T-helper 17 cell (primary cell): ENCODE measurements at regions not wholly inside any gene's neighbourhood (a gene's known extent, or its start where the extent isn't known, plus 50 kb on each side); places are given as distances from the start of the nearest gene placed in this dataset.

Experiments
- ATAC-seq: fragments of 150-1000 bp; cut with Tn5 transposase; 2 replicates; pipeline ENCODE4 v1.10.0; 2021; ENCODE audit warnings: mild to moderate bottlenecking, moderate library complexity
- DNase-seq, 3 donors: peaks; one replicate each; pipeline versions ENCODE4 v3.0.0 to v3.0.0-alpha.2; 2020 to 2021
- H3K9me3 ChIP-seq: one replicate; pipeline ENCODE4 v1.7.0; 2013; ENCODE audit warnings: low read length, mild to moderate bottlenecking; ENCODE audit not compliant: control insufficient read depth, poor library complexity, severe bottlenecking
- H3K27ac Mint-ChIP-seq: one replicate; pipeline ENCODE4 v1.8.0; 2022; ENCODE audit warnings: mild to moderate bottlenecking, moderate library complexity, mixed read lengths
- H3K27me3 Mint-ChIP-seq: one replicate; pipeline ENCODE4 v1.8.0; 2022; ENCODE audit warnings: mixed read lengths
- H3K36me3 Mint-ChIP-seq: one replicate; pipeline ENCODE4 v1.8.0; 2022; ENCODE audit warnings: low read depth, mixed read lengths
- H3K4me1 Mint-ChIP-seq: one replicate; pipeline ENCODE4 v1.8.0; 2022; ENCODE audit warnings: mild to moderate bottlenecking, mixed read lengths
- H3K4me3 Mint-ChIP-seq: one replicate; pipeline ENCODE4 v1.8.0; 2022; ENCODE audit warnings: mild to moderate bottlenecking, moderate library complexity, mixed read lengths

DNA sequence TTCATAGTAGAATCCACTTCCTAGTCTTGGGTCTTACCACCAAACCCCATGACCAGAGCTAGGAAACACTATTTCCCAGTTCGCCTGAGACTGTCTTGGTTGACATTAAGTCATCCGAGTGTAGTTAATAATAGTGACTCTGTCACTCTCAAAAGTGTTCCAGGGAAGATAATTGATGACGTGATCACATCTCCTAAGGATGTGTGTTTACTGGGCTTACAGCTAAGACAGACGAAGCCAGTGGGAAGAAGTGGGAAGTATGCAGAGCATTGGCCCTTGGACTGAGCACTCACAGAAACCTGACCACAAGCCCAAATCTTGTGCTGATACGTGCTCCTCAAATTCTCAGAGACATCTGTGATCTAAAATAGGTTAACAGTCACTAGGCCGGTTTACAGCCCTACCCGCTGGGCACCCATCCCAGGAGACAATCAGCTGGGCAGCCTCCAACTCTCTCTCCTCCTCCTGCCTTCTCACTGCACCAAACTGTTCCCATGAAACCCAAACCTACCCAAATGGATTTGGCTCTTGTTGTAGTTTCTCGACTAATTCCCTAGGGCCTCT lies 316.6 kb downstream of the TLE1 start:
- DNase-seq = no peak
- Mint-ChIP-seq H3K36me3 (no peaks in the 10 kb centered on the region), H3K27me3 (no peaks in the 10 kb centered on the region), H3K27ac (no peak overlapping the region), H3K4me1 (no peaks in the 10 kb centered on the region), H3K4me3 (no peak overlapping the region)
- no peak for ATAC-seq
- no peaks in the 10 kb centered on the region for H3K9me3 ChIP-seq

DNA sequence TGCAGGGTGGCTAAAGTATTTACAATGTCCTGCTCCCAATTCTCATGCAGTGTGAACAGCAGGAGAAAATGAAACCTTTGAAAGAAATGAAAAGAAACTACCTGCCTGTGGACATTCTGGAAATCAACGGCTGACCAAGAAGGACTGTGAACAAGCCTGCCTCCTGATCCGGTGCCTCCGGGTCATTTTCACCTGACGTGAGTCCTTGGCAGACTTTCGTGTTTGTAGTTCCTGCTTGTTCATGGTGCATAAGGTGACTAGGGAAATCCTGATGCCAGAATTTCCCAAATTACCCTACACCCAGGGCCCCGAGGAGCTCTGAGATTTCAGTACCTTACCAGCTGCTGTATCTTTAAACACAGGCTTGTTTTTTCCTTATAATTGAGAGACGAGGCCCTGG lies 317.5 kb downstream of the TLE1 start:
- DNase-seq (no peak), ATAC-seq (no peak)
- Mint-ChIP-seq H3K4me1 (no peaks in the 10 kb centered on the region), H3K27ac (no peak overlapping the region), H3K27me3 (no peaks in the 10 kb centered on the region), H3K36me3 (no peaks in the 10 kb centered on the region), H3K4me3 (no peak overlapping the region)
- H3K9me3 ChIP-seq = no peaks in the 10 kb centered on the region

DNA sequence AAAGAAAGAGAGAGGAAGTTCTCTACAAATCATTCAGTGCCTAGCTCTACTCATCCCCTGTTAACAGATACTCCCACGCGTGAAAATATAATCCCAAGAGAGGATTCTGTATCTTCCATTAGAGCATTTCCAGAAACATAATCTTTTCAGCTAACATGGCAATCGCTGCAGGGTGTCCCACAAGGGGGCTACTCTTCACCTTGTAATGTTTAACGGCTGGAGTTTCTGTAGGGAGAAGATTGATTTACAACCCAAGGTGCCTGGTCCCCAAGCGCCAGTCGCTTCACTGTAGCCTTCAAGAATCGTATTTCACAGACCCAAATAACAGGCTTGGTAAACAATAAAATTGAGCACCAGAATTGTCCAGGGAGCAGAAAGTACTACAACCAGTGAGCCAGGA lies 318.7 kb downstream of the TLE1 start:
- no peaks in the 10 kb centered on the region for H3K9me3 ChIP-seq
- Mint-ChIP-seq H3K27me3 (no peaks in the 10 kb centered on the region), H3K36me3 (no peaks in the 10 kb centered on the region), H3K4me1 (no peaks in the 10 kb centered on the region), H3K27ac (no peak overlapping the region), H3K4me3 (no peak overlapping the region)
- DNase-seq (no peak), ATAC-seq (no peak)

DNA sequence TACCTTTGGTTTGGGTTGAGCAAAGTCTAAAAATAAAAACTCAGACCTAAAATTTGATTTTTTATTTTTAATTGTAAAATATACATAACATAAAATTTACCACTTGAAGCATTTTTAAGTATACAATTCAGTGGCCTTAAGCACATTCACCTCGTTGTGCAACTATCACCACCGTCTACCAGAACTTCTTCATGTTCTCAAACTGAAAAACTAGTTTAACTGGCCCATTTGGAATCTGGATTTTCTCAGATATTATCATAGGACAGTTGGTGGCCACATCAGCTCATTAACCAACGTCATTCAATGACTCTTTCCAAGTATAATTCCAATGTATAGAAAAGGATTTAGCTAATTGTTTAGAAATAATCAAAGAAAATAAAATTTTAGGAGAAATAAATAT lies 319.3 kb downstream of the TLE1 start:
- Mint-ChIP-seq H3K27ac (no peak overlapping the region), H3K36me3 (no peaks in the 10 kb centered on the region), H3K4me1 (no peaks in the 10 kb centered on the region), H3K27me3 (no peaks in the 10 kb centered on the region), H3K4me3 (no peak overlapping the region)
- no peaks in the 10 kb centered on the region for H3K9me3 ChIP-seq
- no peak for DNase-seq
- ATAC-seq = no peak

DNA sequence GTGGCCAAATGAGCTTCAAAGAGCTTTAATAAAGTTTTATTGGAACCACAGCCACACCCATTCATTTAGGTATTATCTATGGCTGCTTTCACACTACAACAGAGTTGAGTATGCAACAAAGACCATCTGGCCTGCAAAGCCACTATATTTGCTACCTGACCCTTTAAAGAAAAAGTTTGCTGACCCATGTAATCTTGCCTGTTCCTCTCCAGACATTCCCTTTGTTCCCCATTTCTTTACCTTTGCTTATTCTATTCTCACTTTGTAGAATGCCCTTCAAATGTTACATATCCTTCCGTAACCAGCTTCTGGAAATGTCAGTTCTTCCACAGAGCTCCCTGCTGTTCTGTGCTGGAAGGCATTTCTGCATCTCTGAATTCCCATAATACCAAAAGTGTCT lies 320.2 kb downstream of the TLE1 start:
- no peaks in the 10 kb centered on the region for H3K9me3 ChIP-seq
- Mint-ChIP-seq H3K36me3 (no peaks in the 10 kb centered on the region), H3K4me3 (no peak overlapping the region), H3K27me3 (no peaks in the 10 kb centered on the region), H3K27ac (no peak overlapping the region), H3K4me1 (no peaks in the 10 kb centered on the region)
- ATAC-seq = no peak
- DNase-seq = no peak

DNA sequence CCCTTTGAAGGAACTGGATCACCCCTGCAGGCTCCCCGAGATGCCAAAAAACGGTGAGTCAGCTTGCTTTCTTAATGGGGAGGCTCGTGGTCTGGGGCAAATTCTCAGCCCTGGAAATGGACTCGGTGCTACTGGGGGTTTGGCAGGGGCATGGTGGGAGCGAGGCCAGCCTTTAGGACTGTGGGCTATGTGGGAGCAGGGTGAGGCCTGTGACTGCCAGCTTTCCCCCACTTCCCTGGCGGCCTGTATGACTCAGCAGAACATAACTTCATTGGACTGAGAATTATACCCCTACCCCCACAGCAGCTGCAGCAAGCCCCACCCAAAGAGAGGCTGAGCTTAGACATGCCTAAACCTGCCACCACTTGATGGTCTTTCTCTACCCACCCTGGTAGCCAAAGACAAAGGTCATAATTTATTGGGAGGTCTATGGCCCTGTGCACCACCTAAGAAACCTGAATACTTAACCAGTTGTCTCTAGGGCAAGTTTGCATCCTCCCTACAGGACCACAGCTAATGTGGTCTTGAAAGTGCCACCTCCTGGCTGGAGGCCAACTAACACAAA lies 325.3 kb downstream of the TLE1 start:
- no peak for ATAC-seq
- Mint-ChIP-seq H3K36me3 (no peaks in the 10 kb centered on the region), H3K4me1 (no peaks in the 10 kb centered on the region), H3K27ac (no peak overlapping the region), H3K4me3 (no peak overlapping the region), H3K27me3 (no peaks in the 10 kb centered on the region)
- no peaks in the 10 kb centered on the region for H3K9me3 ChIP-seq
- no peak for DNase-seq

DNA sequence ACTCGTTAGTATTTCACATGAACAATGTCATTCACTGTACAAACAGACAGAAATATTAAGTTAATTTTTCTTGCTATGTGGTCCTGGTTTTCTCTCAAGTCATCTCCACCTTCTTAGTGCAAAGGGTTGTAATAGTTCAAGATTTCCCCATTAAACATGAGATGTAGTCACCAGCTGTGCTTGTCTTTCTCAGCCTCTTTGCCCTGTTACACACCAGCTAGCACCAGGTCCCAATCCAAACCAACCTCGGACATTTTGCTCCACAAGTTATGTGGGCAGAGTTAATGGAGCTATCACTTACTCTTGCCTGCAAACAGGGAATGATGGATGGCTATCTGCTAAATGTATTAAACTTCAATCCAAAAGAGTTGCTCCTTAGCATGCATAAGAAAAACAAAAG lies 328.1 kb downstream of the TLE1 start:
- ATAC-seq (no peak), DNase-seq (no peak)
- H3K4me3 Mint-ChIP-seq = no peak overlapping the region
- H3K27ac Mint-ChIP-seq = no peak overlapping the region
- H3K4me1 Mint-ChIP-seq = no peaks in the 10 kb centered on the region
- no peaks in the 10 kb centered on the region for H3K36me3 Mint-ChIP-seq
- H3K27me3 Mint-ChIP-seq = no peaks in the 10 kb centered on the region
- no peaks in the 10 kb centered on the region for H3K9me3 ChIP-seq

DNA sequence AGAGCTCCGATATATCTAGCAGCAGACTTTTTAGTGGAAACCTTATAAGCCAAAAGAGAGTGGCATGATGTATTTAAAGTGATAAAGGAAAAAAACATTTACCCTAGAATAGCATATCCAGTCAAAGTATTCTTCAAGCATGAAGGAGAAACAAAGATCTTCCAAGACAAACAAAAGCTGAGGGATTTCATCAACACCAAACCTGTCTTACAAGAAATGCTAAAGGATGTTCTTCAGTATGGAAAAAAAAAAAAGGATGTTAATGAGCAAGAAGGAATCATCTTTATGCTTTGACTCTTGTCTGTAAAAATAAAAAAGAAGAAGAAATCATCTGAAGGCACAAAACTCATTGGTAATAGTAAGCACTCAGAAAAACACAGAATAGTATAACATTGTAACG lies 338.2 kb downstream of the TLE1 start:
- no peaks in the 10 kb centered on the region for H3K9me3 ChIP-seq
- ATAC-seq (no peak), DNase-seq (no peak)
- Mint-ChIP-seq H3K4me3 (no peak overlapping the region), H3K27me3 (no peaks in the 10 kb centered on the region), H3K4me1 (no peaks in the 10 kb centered on the region), H3K36me3 (no peaks in the 10 kb centered on the region), H3K27ac (no peak overlapping the region)

DNA sequence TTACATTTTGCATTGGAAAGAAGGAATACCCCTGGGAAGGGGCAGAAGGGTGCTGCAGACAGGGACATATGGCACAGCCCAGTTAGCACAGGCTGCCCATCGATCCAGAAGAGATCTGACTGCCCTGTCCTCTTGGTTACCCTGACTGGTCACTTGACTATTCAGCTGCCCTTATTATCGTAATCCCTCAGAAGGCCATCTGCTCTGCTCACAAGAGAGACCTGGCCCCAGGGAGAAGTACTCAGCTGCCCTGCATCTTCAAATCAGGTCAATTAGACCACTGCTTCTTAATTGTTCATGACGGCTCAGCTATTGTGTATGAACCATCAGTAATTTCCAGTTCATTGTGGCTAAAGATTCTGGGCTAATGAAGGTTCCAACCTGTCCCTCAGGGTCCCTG lies 345.0 kb downstream of the TLE1 start:
- Mint-ChIP-seq H3K27me3 (no peaks in the 10 kb centered on the region), H3K27ac (no peak overlapping the region), H3K4me3 (no peak overlapping the region), H3K4me1 (no peaks in the 10 kb centered on the region), H3K36me3 (no peaks in the 10 kb centered on the region)
- H3K9me3 ChIP-seq = no peaks in the 10 kb centered on the region
- ATAC-seq (no peak), DNase-seq (no peak)

DNA sequence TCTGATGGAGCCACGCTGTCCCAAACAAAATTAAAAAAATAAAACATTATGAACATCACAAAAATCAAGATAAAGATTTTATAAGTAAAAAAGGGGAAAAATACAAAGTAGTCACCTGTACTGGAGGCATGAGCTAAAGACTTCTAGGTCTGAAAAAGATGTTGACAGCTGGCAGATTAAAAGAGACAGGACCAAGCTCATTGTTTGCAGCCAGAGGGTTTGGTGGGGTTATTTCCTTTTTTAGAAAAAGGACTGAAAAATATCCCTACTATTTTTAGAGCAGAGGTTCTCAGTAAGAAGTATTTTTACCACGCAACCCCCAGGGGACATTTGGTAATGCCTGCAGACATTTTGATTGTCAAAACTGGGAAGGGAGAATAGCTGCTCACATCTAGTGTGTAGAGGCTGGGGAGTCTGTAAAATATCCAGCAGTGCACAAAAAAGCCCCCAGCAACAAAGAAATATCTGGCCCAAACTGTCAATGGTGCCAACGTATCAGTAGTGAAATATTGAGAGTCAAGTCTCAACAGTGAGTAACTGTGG lies 353.4 kb downstream of the TLE1 start:
- Mint-ChIP-seq H3K4me1 (no peaks in the 10 kb centered on the region), H3K27me3 (no peaks in the 10 kb centered on the region), H3K36me3 (no peaks in the 10 kb centered on the region), H3K27ac (no peak overlapping the region), H3K4me3 (no peak overlapping the region)
- no peak for ATAC-seq
- DNase-seq = no peak
- no peaks in the 10 kb centered on the region for H3K9me3 ChIP-seq

DNA sequence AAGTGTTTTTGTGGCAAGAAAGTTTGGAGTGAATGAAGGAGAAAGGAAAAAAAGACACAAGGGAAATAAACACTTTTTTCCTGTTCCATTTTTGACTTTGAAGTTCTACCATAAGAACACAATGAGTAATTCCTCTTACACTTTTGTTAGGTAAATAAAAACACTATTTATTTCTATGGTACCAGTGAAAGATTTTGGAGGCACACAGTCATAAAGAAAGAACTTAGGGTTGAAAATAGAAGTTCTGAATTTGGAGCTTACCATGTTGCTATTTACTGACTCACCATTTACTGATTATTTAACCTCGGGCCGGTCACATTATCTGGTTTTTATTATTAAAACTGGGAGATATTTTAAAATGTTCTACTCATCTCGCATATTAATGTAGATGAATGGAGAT lies 367.8 kb downstream of the TLE1 start:
- no peaks in the 10 kb centered on the region for H3K9me3 ChIP-seq
- Mint-ChIP-seq H3K27me3 (no peaks in the 10 kb centered on the region), H3K27ac (no peak overlapping the region), H3K4me3 (no peak overlapping the region), H3K4me1 (no peaks in the 10 kb centered on the region), H3K36me3 (no peaks in the 10 kb centered on the region)
- ATAC-seq (no peak), DNase-seq (no peak)

DNA sequence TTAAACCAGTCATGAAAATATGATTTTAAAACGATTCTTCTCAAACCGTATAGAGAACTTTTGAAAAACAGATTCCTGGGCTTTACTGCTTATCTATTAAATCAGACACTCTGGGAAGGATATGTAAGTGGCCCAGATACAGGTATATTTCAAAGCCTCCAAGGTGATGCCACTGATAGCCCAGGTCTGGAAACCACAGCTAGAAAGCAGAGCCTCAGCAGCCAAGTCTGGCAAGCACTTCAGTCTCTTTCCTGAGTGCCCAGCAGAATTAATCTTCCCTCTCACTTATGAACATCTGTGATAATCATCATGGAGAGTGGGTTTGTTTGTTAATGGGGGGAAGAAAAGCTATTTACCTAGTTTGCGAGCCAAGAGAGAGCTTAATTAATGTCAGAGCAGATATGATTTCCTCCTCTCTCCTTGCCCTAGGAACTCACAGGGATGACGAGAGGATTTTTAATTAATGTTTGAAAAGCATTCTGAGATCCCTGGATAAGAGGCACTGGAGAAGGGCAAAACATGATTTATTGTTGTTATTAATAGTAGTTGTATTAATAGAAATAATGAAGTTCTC lies 368.4 kb downstream of the TLE1 start:
- ATAC-seq = no peak
- DNase-seq = no peak
- no peak overlapping the region for H3K4me3 Mint-ChIP-seq
- no peaks in the 10 kb centered on the region for H3K4me1 Mint-ChIP-seq
- H3K36me3 Mint-ChIP-seq = no peaks in the 10 kb centered on the region
- no peak overlapping the region for H3K27ac Mint-ChIP-seq
- no peaks in the 10 kb centered on the region for H3K27me3 Mint-ChIP-seq
- no peaks in the 10 kb centered on the region for H3K9me3 ChIP-seq

DNA sequence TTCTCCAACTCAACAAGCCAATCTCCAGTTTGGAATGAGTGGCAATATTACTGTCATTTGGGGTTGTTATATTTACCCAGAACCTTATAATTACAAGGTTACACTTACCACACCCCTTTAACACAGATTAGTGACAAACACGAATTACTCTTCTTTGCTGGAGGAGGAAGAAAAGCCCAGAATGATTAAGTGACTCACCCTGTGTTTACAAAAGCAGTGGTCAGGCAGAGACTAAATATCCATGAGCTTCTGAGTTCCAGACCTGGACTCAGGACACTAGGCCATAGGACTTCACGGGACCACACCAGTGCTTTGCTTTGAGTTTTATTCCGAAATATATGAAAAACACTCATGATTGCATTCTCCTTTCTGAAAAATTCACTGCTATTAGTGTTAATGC lies 370.8 kb downstream of the TLE1 start:
- no peak overlapping the region for H3K27ac Mint-ChIP-seq
- H3K27me3 Mint-ChIP-seq = no peaks in the 10 kb centered on the region

DNA sequence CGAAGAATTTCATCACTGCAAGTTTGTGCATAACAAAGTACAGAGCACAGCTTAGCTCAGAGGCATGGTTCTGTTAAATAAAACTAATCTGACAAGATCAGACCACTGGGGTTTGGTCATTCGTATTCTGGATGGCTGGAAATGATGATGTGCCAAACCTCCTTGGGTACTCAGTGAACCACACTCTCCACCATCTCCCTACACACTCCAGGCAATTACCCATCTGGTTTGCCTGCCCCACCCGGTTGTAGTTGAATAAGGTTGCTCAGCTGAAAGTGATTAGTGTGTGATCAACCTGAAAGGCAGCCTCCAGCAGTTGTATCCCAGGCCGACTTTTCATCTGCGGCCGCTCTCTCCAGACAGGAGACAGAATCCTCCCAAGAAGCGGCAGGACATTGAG lies 371.4 kb downstream of the TLE1 start:
- ATAC-seq (no peak), DNase-seq (no peak)
- Mint-ChIP-seq H3K4me1 (no peaks in the 10 kb centered on the region), H3K36me3 (no peaks in the 10 kb centered on the region), H3K4me3 (no peak overlapping the region), H3K27me3 (no peaks in the 10 kb centered on the region), H3K27ac (no peak overlapping the region)
- H3K9me3 ChIP-seq = no peaks in the 10 kb centered on the region

More for the DNA sequence above, 370.8 kb downstream of the TLE1 start:
- Mint-ChIP-seq H3K4me3 (no peak overlapping the region), H3K36me3 (no peaks in the 10 kb centered on the region), H3K4me1 (no peaks in the 10 kb centered on the region)
- DNase-seq (no peak), ATAC-seq (no peak)
- H3K9me3 ChIP-seq = no peaks in the 10 kb centered on the region
